HG03432 (cell line): ENCODE measurements at regions not wholly inside any gene's neighbourhood (a gene's known extent, or its start where the extent isn't known, plus 50 kb on each side); places are given as distances from the start of the nearest gene placed in this dataset.

Experiments
- ATAC-seq: cut with Tn5 transposase; IDR thresholded peaks from one replicate; pipeline ENCODE4 v1.9.1; 2021; ENCODE audit warnings: mild to moderate bottlenecking, moderate library complexity; ENCODE audit not compliant: unreplicated experiment

DNA sequence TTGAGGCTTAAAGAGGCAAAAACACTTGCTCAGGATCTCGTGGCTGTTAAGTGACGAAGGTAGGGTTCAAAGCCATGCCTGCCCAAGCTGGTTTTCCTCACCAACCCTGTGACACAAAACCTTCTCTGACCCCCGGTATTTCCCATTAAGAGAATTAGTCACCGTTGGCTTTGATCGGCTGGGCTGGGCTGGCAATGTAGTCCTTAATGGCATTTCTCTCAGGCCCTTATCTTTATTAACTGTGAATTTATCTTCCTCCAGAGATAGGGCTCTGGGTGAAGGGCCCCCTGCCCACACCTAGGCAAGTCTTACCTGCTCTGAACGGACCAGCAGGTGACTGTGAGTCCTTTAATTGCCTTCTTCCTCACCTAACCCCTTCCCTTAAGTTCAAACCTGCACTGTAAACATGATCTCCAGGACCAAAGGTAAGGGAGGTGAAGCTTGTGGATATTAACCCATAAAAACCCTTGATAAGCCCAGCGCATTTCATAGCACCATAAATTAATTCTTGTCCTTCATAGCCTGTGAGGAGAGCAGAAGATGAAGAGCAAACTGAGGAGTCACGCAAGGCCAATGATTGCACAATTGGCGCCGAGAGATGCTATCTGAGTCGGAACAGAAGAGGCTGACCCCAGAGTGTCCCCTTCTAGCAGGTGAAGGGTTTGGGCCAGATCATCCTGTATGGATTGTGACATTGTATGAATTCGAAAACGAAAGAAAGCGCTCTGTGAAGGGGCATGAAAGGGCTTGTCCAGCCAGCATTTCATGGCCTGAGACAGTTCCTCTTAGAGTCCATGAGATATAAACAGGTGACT is 790.8 kb upstream of the TBX3 start:
- no peak for ATAC-seq

DNA sequence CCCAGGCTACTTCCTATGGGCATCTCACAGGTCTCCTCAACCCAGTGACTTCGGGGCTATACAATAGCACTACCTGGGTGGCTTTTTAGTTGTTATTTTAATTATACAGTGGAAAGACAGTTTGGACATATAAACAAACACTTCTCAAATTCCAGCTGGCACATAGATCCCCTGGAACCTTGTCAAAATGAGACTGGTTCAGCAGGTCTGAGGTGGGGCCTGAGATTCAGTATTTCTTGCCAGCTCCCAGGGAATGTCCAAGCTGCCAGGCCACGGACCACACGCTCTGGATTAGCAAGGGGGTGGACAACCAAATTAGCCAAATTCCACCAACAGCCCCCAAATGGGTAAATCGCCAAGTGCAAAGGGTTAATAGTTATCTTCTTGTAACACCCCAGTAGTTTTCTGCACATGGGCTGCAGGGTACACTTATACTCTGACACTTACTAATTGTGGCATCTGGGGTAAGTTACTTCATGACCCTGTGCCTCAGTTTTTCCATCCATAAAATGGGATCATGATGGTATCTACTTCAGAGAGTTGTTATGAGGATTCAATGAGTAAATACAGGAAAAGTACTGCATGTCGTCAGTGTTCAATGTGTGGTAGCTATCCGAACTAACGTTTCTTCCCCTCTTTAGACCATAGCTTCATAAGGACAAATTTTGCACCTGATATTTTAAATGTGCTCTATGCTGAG is 789.4 kb upstream of the TBX3 start:
- no peak for ATAC-seq

DNA sequence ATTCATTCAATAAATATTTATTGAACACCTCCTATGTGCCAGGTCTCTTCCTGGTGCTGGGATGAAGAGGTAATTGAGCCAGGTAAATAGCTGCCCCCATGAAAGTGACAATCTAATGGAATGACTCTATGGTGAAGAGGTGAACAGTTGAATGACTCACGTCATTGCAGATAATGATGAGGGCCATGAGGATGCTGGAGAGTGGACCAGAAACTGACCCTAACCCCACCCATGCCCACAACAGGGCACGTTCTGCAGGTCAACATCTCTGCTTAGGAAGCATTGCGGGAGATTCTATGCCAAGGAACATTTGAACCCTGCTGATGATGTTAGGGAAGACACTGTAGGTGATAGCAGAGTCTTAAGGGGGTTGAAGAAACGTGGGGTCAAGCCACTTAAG is 788.9 kb upstream of the TBX3 start:
- no peak for ATAC-seq

DNA sequence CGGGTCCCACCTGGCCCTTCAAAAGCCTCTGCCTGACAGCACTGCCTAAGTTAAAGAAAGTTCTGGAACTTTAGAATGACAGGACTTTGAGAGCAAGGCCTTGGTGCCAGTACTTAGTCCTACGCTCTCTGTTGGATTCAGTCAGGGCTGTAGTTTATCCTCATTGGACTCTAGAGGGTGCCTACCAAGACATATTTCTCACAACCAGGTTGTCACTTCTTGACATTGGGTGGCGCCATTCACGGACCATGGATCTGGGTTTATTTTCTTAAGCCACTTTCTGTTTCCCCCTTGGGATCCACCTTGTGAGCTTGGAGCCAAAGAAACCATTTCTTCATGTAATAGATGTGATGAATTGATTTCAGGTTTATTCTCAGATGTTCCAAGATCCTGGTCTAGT is 787.0 kb upstream of the TBX3 start:
- no peak for ATAC-seq

DNA sequence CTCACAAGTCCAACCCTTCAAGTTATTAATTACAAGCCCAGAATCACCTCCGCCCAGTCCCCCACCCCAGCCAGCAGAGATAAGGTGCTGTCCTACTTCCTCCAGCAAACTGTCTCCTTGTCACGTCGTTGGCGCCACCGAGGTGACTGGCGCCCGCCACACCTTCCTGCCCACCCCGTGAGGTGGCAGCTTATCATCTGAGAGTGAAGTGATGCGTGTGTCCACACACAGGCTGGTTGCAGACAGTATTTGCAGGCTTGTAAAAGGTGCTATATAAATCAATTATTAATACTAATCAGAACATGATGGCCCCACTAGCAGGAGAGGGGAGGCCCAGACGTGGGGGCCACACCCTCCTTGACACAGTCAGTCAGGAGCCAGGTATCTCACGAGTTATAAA is 786.6 kb upstream of the TBX3 start:
- ATAC-seq, result no peak

DNA sequence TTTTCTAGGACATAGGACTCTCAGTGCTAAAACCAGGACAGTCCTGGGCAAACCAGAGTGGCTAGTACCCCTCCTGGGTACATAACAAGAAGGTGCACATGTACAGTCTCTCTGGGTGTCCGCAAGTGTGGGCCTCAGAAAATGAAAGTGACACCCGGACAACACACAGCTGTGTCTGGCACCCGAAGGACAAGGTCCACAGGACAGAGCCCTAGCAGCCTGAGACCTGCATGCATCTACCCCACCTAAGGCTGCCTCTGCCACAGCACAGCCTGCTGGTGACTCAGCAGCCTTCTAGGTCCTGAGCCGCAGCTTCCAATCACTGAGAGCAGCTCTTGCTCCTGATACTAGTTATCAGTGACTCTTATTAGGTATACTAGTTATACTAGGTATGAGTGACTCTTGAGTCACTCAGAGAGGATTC is 784.1 kb upstream of the TBX3 start:
- ATAC-seq, result no peak

DNA sequence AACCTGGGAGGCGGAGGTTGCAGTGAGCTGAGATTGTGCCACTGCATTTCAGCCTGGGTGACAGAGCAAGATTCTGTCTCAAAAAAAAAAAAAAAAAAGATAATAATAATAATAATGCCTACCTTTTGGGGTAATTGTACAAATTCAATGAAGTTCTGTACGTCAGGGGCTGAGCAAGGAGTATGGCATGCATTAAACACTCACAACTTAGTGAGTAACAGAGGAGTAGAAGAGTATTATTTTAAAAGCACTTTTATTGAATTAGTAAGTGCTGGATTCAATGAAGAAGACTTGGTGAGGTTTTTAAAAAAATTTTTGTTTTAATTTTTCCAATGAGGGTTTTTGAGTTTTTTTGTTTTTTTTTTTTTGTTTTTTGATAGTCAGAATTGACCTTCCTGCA is 783.6 kb upstream of the TBX3 start:
- no peak for ATAC-seq

DNA sequence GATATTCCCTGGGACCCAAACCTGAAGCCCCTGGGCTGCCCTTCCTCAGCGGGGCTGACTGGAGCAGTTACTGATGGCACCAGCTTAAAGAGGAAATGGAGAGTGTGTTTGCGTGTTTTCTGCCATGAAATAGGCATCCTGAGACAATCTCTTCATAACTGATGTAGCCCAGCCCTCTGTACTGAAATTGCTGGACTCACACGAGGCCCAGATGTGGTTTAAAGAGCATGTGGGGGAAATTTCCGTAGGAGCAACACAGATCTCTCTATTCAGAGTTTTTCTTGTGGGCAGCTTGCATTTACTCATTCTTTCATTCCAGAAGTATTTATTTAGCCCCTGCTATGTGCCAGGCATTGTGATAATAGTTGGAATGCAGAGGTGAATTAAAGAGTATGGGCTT is 782.1 kb upstream of the TBX3 start:
- no peak for ATAC-seq

DNA sequence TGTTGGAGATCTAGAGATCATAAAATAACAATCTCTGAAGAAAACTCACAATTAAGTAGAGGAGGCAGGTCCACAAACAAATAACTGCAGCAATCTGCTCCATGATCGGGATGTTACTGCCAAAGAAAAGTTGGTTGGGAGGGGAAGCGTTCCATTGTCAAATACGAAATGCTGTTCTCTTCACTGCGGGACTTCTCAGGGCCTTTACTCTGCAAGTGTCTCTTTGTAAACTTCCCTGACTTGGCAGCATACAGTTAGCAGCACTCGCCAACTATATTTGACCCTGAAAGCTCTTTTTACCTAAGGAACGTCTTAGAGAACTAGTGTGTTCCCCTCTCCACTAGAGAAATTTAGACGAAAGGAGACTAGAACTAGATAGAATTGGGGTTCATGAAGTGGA is 780.7 kb upstream of the TBX3 start:
- no peak for ATAC-seq

DNA sequence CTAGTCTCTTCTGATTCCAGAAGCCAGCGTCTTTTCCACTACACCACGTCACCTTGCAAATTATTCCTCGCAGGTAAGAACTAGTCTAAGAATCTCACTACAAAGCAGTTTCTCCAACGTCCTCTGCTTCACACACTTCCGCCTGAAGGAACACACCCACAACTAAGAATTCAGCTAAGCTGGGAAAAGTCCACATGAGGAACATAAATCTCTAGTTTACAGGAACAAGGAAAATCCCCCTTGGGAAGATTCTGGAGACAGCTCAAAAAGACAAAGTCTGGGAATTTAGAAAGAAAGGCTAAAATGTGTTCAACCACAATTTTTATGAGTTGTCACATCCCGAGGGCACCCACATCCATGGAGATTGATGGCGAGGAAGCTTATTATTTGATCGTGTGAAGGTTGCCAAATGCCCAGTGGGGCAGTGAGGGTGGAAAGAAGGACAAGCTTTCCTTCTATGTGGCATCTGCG is 780.2 kb upstream of the TBX3 start:
- no peak for ATAC-seq

DNA sequence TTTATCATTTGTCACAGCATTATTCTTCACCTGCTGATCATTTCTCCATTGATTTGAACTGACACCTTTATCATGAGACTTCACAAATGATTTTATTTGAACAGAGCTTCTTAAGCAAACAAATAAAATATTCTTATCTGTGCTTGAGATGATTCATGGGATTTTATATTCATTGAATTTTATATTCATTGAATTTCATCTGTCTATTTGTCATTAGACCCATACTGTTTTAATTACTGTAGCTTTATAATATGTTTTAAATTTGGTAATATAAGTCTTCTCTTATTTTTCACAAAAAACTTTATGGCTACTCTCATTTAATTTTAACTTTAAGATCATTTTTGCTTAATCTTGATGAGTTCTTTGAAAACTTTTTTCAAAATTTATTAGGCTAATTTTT is 777.4 kb upstream of the TBX3 start:
- no peak for ATAC-seq

DNA sequence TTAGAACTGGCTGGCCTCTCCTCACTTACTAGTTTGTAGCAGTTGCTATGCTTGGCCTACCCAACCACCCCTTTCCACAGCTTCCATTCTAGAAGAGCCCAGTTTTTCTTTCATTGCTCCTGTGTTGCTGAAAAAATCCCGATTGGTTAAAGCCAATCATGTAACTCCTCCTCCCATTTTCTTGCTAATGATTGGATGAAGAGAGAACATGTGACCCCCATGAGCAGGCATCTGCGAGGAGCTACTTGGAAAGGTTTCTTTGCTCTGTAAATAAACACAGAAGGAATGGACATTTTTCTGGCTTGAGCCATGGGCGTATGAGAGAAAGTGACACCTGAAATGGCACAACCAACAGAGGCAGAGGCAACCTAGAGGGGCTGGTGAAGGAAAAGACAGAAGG is 773.8 kb upstream of the TBX3 start:
- no peak for ATAC-seq

DNA sequence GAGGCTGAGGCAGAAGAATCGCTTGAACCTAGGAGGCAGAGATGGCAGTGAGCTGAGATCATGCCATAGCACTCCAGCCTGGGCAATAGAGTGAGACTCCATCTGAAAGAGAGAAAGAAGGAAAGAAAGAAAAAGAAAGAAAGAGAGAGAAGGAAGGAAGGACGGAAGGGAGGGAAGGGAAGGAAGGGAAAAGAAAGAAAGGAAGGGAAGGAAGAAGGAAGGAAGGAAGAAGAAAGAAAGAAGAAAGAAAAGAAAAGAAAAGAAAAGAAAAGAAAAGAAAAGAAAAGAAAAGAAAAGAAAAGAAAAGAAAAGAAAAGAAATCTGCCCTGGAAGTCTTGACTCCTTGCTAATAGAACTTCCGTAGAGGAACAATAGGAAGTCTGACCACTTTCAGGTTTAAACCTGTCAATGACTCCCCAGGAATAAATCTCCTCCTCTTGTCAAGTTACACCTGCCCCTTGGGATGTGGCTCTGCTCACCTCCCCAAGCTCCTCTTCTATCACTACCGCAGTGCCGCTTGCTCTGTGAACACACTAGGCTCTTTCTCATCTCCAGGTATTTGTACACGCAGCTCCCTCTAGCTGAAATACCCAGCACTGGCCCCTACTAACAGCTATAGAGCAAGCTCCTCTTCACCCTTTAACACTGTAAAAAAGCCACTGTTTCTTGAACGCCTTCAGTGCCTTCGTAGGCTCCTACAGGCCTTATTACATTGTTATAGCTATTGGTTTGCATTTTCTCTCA is 773.1 kb upstream of the TBX3 start:
- ATAC-seq, result no peak

DNA sequence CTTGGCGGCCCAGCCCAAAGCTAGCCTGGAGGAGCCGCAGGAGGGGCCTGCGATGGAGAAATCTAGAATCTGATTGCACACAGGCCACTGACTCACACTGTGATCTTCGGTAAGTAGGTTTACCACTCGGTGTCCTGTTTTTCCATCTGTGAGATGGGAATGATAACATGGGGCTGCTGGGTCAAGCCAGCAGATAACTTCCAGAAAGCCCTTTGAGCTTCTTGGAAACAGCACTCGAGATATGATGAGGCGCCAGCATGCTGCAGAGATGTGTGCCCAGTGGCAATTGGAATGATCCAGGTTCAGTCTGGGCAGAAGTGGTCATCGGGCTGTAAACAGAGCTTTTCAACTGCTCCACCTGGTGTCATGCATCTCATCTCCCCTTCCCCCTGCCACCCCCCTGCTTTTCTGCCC is 771.3 kb upstream of the TBX3 start:
- no peak for ATAC-seq

DNA sequence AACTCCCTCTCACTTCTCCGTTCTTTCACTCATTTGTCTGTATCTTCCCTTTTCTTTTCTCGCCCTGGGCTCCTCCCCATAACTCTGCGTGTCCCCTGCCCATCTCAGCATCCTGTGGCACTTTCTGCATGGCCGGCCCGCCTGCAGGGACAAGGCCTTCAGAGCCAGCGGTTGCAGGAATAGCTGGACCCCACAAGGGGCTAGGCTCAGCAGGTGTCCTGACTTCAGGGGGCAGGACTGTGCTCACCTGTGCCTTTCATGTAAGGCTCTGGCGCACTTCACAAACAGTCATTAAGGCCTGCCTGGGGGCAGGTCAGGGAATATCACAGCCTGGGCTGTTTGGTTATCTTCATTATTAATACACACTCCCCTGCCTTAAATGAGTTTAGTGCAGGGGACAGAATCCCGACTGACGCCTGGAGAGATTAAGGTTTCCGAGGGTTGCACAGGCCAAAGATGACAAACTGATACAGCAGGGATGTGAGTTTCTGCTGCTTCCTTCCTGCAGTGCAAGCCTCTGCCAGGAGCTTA is 768.8 kb upstream of the TBX3 start:
- no peak for ATAC-seq

DNA sequence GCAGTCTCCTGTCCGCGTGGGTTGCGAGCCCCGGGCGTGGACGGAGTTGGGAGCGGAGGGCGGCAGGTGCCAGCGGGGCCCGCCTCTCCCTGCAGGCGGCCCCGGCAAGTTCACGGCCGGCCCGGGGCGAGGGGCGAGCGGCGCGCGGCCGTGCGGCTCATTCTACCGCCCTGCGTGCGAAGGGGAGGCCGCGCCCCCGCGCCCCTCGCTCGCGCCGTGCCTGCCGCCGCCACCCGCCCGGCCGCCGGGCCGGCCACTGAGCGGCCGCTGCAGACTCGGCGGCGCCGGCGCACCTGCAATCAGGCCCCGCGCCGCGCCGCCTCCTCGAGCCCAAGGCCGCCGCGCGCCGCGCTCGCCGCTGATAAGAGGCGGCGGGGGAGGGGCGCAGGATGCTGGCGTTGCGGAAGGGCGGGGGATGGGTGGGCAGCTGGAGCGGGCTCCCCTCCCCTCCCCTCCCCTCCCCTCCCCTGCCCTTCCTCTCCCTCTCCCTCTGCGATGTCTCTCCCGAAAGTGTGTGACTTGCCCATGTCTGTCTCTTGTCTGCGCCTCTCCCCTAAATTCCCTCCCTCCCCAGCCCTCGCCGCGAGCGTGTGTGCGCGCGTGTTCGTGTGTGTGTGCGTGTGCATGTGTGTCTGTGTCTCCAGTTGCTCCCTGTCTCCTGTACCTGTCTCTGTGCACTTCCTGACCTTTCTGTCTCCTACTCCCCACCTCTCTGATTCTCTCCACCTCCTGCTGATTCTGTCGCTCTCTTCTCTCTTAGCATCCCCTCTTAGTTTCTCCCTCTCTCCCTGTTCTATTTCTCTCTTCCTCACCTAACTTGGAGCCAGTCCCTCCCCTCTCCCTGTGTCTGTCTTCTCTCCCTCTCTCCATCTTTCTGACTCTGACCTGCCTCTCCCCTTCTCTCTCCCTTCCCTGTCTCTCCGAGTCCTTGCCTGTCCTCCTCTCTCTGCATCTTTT is 768.1 kb upstream of the TBX3 start:
- peak; percentile 60 for ATAC-seq

DNA sequence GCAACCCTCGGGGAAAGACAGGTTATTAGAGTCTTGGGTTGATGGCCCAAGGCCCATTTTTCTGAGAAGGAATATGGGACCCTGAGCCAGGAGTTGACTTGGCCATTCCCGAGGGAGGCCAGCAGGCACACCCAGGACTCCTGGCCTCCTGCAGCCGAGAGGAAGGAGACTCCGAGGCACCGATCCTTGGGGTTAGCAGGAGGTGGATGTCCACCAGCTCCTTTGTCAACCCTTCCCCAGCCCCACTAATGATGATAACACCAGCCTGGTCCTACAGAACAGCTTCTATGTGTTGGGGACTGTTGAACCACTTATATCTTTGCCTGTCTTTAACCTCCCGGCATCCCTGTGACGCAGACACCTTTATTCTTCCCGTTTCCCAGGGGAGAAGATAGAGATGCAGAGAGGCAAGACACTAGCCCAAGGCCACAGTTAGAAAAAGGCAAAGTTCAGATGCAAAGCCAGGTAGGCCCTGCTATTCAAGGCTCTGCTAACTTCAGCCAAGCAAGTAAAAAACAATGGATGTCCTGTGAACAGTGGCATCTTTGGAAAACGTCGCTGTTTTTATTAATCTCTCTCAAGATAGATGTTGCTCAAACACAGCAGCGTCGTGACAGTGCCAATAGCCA is 767.3 kb upstream of the TBX3 start:
- no peak for ATAC-seq

DNA sequence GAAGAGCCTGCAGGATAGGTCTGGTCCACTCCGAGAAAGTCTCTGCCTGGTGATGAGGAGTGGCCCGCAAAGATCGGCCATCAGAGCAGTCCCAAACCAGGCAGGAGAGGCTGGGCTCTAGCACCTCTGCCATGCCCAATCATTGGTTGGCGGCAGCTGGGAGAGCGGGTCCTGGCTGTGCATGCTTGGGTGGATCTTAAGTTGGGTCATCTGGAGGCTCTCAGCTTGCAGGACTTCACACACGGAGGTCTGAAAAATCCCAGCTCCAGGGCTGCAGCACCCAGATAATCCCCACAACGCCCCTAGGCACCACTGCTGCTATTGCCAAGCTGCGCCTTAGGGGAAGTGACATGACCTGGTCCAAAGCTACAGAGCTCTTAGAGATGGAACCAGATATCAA is 766.7 kb upstream of the TBX3 start:
- no peak for ATAC-seq

DNA sequence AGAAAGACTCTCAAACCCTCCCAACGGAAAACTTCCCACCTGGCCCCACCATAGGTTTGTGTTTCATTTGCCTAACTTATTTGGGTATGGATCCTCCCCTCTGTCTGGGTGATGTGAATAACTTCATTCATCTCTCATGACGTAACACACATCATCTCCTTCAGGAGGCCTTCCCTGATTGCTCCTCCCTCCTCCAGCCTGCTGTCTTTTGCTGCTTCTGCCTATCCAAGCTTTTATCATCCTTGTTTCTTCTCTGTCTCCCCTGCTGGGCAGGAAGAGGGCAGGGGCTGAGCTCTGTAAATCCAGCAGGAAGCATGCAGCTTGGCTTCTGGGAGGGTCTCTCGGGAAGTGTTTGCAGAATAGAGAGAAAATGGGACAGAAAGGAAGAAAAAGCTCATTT is 766.0 kb upstream of the TBX3 start:
- no peak for ATAC-seq

DNA sequence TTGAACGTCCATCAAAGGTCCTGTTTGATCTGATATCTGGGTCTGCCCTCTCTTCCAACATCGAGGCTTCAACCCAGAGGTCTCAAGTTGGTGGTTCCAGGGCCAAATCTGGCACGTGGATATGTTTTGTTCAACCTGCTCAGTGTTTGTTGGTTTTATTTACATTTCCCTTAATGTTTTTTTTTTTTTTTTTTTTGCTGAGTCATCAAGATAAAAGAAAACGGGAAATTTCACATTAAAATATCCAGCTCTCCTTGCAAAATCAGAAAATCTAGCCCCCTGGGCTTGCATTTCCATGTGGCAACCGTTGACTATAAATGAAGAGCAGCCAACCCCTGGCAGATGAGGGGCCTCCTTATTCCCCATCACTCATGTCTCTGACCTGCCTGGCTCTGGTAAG is 765.6 kb upstream of the TBX3 start:
- no peak for ATAC-seq
